Keratinocyte (primary cell): ENCODE measurements at regions not wholly inside any gene's neighbourhood (a gene's known extent, or its start where the extent isn't known, plus 50 kb on each side); places are given as distances from the start of the nearest gene placed in this dataset.

Source experiments
- CTCF ChIP-seq, 3 experiments: IDR thresholded peaks in 1 of 3; conservative IDR thresholded peaks in 1 of 3; optimal IDR thresholded peaks in 1 of 3; 2 replicates in 2 of 3; 3 replicates in 1 of 3; pipeline versions ENCODE3 to v1.5.1; 2011; ENCODE audit warnings: low read length in 3 of 3, mild to moderate bottlenecking in 3 of 3, moderate library complexity in 2 of 3, control low read depth in 1 of 3, inconsistent platforms in 1 of 3; ENCODE audit not compliant: insufficient read depth in 2 of 3; ENCODE audit errors: extremely low read depth in 1 of 3
- EZH2 ChIP-seq: IDR thresholded peaks from one replicate; pipeline ENCODE4 v1.6.1; 2012; ENCODE audit warnings: inconsistent platforms, mild to moderate bottlenecking, low read length, moderate library complexity

DNA sequence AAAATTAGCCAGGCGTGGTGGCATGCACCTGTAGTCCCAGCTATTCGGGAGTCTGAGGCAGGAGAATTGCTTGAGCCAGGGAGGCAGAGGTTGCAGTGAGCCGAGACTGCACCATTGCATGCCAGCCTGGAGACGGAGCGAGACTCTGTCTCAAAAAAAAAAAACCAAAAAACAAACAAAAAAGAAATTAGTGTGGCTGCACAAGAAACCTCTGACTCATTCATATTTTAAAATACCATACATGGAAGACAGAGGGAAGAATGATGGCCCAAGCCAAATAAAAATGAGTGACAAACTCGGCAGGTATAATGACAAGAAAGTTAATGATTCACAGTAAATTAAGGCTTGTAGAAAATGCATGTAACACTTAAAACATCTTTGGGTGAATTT is 875.8 kb downstream of the EPHA4 start:
- no peak for TF ChIP-seq CTCF (optimal IDR thresholded peaks at IDR 0.05 in 1 of 3, IDR thresholded peaks at IDR 0.05 in 1 of 3, conservative IDR thresholded peaks at IDR 0.05 in 1 of 3; ENCODE audit: extremely low read depth in 1 of 3, insufficient read depth in 2 of 3, low read length in 3 of 3)
- no peak for TF ChIP-seq EZH2
